HUDEP-2 (cell line): ENCODE measurements at regions not wholly inside any gene's neighbourhood (a gene's known extent, or its start where the extent isn't known, plus 50 kb on each side); places are given as distances from the start of the nearest gene placed in this dataset.
"Not testable (repeated sequence)": the region's sequence is repeated elsewhere in the genome, so short reads cannot be mapped to it uniquely, and the experiment has no call there.

Source experiments
- DNase-seq, 76 experiments: peaks; one replicate each; lab custom pipeline; 2025; ENCODE audit not compliant: unreplicated experiment in 76 of 76; lab: John Stamatoyannopoulos, UW

GRCh38 chr21:31819692-31820091, 53.1 kb upstream of the HUNK start:
- DNase-seq = not testable (repeated sequence)

DNA sequence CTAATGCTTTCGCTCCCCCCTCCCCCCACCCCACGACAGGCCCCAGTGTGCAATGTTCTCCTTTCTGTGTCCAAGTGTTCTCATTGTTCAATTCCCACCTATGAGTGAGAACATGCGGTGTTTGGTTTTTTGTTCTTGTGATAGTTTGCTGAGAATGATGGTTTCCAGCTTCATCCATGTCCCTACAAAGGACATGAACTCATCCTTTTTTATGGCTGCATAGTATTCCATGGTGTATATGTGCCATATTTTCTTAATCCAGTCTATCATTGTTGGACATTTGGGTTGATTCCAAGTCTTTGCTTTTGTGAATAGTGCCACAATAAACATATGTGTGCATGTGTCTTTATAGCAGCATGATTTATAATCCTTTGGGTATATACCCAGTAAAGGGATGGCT, 58.5 kb upstream of the HUNK start:
- DNase-seq = not testable (repeated sequence)

GRCh38 chr21:31813862-31814261, 59.0 kb upstream of the HUNK start:
- DNase-seq = no peak

GRCh38 chr21:31804008-31804394, 68.8 kb upstream of the HUNK start:
- DNase-seq = no peak

DNA sequence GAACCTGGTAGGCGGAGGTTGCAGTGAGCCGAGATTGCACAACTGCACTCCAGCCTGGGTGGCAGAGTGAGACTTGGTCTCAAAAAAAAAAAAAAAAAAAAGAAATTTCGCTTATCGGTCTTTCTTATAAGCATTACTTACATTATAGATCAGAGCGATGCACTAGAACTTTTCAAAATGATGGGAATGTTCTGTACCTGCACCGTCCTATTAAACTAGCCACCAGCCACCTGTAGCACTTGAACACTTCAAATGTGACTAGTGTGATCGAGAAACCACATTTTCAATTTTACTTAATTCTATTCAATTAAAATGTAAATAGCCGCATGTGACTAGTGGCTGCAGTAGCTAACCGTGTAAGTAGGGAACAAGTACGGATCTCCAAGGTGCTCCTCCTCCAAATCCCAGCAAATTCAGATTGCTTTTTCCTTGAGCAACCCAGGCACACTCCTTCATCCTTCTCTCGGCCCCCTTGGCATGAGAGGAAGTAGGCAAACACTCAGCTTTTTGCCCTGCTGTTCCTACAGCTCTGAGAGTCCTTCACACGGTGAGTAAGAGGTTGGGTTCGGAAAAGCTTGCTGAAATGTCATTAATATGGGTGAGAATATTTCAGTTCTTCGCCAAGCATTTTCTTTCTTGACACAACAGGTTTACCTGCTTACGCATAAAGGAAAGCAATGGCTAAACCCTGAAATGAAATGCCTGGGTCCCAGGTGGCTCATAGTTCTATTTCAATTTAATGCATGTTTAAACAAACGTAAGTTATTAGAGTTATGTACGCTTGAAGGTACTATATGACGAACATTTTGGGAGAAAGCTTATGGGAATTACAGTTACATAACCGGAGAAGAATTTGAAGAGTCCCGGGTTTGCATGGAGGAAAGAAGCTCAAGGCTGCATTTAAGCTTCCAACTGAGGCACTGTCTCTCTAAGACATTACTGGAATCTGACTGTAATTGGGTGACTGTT, 69.5 kb upstream of the HUNK start:
- no peak for DNase-seq

GRCh38 chr21:31802331-31802730, 70.4 kb upstream of the SCAF4 start:
- no peak for DNase-seq

- DNase-seq = no peak
Observed at GRCh38 chr21:31801551-31802219, 69.8 kb upstream of the SCAF4 start.

DNA sequence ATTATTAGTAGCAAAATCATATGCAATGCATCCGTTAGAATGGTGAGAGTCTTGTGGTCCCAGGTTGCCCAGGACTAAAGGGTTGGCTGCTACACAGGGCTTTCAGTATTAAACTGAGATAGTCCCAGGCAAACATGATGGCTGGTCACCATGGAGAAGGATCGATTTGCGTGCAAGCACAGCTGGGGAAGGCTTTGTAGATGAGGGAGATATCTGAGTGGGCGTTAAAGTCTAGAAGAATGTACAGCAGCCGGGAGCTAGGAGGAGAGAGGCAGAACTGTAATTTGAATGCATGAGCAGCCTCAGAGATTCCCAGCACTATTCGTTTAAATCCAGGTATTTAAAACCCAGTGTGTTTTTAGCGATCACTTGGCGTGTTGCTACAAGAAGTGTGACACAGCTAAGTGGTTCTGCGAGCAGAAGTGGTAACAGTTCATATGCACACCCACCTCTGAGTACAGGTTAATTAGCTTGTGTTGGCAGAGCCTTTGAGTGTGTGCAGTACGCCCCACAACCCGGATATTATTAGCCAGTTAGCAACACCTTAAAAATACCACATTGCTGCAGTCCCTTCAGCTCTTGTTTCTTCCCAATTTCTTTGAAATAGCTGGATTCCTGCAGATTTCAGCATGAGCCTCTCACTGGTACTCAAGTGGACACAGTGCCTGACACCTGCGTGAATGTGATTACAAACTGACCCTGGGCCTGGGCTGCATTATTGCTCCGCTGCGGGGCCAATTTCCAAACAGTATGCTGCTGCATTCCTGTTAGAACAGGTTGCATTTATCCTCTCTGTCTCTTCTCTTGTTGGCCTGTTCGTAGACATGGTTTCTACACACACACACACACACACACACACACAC, 67.2 kb upstream of the SCAF4 start:
- no peak for DNase-seq

- no peak for DNase-seq
Observed at GRCh38 chr21:31795992-31796391, 64.1 kb upstream of the SCAF4 start.

DNA sequence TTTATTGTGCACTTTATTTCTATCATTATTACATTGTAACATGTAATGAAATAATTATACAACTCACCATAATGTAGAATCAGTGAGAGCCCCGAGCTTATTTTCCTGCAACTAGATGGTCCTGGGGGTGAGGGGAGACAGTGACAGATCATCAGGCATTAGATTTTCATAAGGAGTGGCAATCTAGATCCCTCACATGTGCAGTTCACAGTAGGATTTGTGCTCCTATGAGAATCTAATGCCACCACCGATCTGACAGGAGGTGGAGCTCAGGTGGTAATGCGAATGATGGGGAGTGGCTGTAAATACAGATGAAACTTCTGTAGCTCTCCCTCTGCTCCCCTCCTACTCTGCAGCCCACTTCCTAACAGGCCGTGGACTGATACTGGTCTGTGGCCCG, 58.5 kb upstream of the SCAF4 start:
- not testable (repeated sequence) for DNase-seq

- no peak for DNase-seq
Observed at GRCh38 chr21:31788581-31788980, 56.7 kb upstream of the SCAF4 start.

DNA sequence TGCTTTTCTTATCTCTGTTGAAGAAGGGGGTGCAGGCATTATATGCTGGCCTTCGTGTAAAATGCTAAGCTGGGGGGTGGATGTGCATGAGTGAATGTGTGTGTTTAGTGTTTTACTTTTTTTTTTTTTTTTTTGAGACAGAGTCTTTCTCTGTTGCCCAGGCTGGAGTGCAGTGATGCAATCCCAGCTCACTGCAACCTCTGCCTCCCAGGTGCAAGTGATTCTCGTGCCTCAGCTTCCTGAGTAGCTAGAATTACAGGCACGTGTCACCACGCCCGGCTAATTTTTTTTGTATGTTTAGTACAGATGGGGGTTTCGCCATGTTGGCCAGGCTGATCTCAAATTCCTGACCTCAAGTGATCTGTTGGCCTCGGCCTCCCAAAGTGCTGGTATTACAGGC, 55.8 kb upstream of the SCAF4 start:
- not testable (repeated sequence) for DNase-seq

GRCh38 chr21:31786164-31786920, 54.4 kb upstream of the SCAF4 start:
- peak in 2 of 76 experiments; percentile 10 to 37 for DNase-seq

DNA sequence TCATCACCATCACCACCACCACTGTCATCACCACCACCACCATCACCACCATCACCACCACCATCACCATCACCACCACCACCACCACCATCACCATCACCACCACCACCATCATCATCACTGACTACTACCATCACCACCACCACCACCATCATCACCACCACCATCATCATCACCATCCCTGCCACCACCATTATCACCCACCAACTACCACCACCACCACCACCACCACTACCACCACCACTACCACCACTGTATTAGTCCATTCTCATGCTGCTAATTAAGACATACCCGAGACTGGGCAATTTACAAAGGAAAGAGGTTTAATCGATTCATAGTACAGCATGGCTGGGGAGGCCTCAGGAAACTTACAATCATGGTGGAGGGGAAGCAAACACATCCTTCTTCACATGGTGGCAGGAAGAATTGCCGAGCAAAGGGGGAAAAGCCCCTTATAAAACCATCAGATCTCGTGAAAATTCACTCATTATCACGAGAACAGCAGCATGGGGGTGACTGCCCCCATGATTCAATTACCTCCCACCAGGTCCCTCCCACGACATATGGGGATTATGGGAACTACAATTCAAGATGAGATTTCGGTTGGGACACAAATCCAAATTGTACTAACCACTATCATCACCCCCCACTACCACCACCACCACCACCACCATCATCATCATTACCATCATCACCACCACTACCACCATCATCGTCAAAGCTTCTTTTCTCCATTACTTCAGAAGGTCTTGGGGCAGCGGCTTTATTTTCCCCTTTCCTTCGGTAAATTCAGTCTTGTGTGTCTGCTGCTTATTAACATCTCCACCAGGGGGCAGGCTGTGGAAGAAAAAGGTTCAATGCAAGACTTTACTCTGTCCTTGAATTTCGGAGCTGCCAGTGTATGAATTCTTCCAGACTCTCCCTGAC, 53.6 kb upstream of the SCAF4 start:
- peak in 54 of 76 experiments; percentile 7 to 72 (median 42) for DNase-seq

DNA sequence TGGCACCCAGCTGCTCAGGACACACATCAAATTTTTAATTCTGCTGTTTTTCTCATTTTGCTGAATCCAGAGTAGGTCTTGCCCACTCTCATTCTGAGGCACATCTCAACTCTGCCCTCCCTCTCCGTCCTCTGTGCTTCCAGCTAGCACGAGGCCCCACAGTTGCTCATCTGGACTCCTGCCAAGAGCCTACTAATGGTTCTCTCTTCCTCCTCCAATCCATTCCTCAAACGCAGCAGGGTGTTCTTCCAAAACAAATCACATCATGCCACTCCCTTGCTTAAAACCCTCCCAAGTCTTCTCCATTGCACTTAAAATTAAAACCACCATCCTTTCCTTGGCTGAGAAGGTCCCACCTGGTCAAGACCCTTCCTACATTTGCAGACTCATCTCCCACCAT, 49.8 kb upstream of the SCAF4 start:
- DNase-seq = peak in 8 of 76 experiments; percentile 2 to 48 (median 12)
